Lower leg skin (tissue), 4 donors: ENCODE measurements at regions not wholly inside any gene's neighbourhood (a gene's known extent, or its start where the extent isn't known, plus 50 kb on each side); places are given as distances from the start of the nearest gene placed in this dataset.

Experiments used
- DNase-seq, 2 donors: peaks; one replicate each; pipeline ENCODE4 v3.0.0-alpha.2; 2019; ENCODE audit warnings: low spot score in 2 of 2
- H3K4me3 ChIP-seq: fragments of 200-600 bp; sonication (generic); 2 replicates; pipeline ENCODE4 v1.5.1; 2017; ENCODE audit warnings: mild to moderate bottlenecking, low read depth; ENCODE audit not compliant: poor library complexity, severe bottlenecking
- POLR2A ChIP-seq, 2 donors: fragments of 450-650 bp; IDR thresholded peaks; one replicate each; pipeline ENCODE4 v1.6.1; 2016 to 2017; ENCODE audit warnings: antibody characterized with exemption in 2 of 2, mild to moderate bottlenecking in 1 of 2, moderate library complexity in 1 of 2
- WGBS, 2 donors: methylation state at CpG; one replicate each; pipeline ENCODE4 v1.1.5; 2018; 5-methylcytosine and 5-hydroxymethylcytosine counted together
- intact Hi-C: fragments of 100-400 bp; cut with DNase I; formaldehyde crosslinking; loops from one replicate; pipeline ENCODE4 v1.15.0; 2023; ENCODE audit warnings: low total_unique reads
- TF ChIP-seq, protein P1 (sequence below), 3 donors: fragments of 450-650 bp; IDR thresholded peaks; one replicate each; pipeline ENCODE4 v1.5.1; 2016; ENCODE audit warnings: antibody characterized with exemption in 3 of 3, mild to moderate bottlenecking in 3 of 3, moderate library complexity in 2 of 3

DNA sequence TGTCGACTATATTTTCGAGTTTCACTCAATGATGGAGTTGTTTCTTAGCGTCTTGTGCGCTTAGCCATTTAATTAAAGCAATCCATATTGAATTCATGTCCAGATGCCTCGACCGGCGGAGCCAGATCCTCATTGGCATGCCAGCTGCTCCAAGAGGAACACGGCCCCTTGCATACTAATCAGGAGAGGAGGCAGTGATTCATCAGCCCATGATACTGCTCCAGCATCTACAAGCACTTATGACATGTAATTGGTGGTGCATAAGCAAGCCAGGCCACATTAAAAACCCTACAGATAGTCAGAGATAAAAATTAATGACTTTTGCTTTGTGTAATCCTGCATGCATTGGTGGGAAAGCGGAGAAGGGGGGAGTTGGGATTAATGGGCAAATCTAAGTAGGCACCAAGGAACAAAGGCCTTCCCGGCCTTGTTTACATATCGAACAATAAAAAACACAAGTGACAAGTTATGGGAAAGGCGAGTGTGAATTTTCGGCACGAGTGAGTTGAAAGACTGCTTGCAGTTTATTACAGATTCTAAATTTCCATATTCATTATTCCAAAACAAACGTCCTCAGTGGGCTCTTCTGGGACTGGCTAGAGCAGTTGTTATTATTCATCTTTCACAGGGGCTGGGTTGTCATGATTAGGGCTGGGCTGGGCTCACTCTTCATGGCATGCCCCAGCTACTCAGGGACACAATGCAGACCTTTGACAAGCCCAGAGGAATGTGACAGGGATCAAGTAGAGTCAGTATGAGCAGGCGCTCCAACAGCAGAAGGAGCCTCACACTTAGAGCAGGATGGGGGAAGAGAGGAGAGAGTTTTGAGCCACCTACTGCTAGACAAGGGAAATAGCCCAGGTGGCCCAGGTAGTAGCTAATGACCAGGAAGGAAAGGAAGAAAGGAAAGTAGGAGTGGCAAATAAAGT is 281.7 kb upstream of the ZFHX3 start:
- intact Hi-C loops: no loop called here
- DNase-seq: peak in 1 of 2 donors; percentile 49
- 70 to 83% methylated on average over 16 of the region's 16 CpGs for whole genome bisulfite sequencing, 2 donors
- no peak overlapping the region for H3K4me3 ChIP-seq
- no peak for TF ChIP-seq POLR2A (IDR thresholded peaks at IDR 0.05)

DNA sequence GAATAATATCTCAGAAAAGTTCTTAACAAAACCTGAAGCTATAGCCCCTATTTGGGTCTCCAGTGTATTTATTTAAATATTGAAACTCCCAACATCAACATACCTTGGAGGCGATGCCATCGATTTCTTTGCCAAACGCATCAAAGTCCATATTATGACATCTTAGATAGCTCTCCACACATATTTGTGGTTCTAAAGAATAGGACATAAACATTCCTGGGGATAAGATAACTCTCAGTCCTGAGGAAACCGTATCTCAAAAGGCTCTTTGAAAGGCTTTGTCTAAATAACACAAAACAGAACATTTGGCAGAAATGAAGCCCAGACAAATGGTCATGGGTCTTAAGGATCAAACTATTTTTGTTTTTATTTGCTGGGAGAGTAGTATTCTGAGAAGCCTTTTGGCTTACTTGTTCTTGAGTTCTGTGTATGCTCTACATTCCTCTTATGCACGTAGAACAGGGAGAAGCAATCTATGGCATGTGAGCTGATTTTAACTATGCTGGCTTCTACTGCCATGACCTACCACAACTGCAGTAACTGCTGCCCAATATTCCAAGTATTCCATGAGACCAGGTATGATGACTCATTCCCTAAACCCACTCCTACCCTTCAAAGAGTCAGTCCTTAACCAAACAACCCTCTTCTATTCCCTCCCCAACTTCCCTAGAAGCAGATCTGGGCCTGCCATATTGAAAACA is 279.0 kb upstream of the ZFHX3 start:
- WGBS, 2 donors: 66 to 81% methylated on average over 5 of the region's 5 CpGs
- TF ChIP-seq POLR2A (IDR thresholded peaks at IDR 0.05): no peak
- TF ChIP-seq, protein P1, sequence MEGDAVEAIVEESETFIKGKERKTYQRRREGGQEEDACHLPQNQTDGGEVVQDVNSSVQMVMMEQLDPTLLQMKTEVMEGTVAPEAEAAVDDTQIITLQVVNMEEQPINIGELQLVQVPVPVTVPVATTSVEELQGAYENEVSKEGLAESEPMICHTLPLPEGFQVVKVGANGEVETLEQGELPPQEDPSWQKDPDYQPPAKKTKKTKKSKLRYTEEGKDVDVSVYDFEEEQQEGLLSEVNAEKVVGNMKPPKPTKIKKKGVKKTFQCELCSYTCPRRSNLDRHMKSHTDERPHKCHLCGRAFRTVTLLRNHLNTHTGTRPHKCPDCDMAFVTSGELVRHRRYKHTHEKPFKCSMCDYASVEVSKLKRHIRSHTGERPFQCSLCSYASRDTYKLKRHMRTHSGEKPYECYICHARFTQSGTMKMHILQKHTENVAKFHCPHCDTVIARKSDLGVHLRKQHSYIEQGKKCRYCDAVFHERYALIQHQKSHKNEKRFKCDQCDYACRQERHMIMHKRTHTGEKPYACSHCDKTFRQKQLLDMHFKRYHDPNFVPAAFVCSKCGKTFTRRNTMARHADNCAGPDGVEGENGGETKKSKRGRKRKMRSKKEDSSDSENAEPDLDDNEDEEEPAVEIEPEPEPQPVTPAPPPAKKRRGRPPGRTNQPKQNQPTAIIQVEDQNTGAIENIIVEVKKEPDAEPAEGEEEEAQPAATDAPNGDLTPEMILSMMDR (IDR thresholded peaks at IDR 0.05): no peak
- no peak overlapping the region for H3K4me3 ChIP-seq
- DNase-seq: no peak
- intact Hi-C loops: no loop called here

DNA sequence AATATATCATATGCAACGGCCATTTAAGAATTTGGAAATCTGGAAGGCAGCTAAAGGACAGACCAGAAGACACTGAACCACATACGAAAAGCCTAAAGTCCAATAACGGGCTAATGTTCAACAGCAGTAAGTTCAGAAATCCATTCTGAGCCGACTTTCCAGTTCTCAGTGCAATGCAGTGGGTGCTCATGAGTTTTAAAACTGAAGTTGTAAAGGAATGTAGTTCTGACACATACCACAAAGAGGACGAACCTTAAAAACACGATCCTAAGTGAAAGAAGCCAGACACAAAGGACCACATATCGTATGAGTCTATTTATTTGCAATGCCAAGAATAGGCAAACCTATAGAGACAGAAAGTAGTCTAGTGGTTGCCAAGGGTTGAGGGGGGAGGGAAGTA is 278.3 kb upstream of the ZFHX3 start:
- WGBS, 2 donors: 83 to 89% methylated on average over 7 of the region's 7 CpGs
- no peak overlapping the region for H3K4me3 ChIP-seq
- intact Hi-C loops: no loop called here
- no peak for DNase-seq
- TF ChIP-seq POLR2A (IDR thresholded peaks at IDR 0.05): no peak
- TF ChIP-seq, protein P1 (IDR thresholded peaks at IDR 0.05): no peak

DNA sequence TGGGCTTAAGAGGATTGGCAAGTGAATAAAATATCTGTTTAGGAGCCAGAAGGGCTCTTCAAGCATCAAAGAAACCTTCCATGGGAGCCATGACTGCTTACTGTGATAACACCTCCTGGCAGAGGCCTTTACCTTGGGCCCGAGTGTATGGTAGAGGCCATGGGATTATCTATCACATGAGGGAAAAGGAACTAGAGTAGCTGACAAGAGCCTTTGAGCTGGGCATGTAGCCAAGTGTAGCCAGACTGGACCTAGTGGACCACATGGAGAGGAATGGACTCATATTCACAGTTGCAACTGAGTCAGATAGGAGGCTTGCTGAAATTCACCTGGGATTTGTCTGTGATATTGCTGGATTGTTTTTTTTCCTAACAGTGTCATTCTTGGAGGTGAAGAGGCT is 276.0 kb upstream of the ZFHX3 start:
- no peak overlapping the region for H3K4me3 ChIP-seq
- WGBS, 2 donors: 71 to 82% methylated on average over 1 of the region's 1 CpG
- intact Hi-C loops: no loop called here
- TF ChIP-seq POLR2A (IDR thresholded peaks at IDR 0.05): no peak
- TF ChIP-seq, protein P1 (IDR thresholded peaks at IDR 0.05): no peak
- DNase-seq: peak in 1 of 2 donors; percentile 23

DNA sequence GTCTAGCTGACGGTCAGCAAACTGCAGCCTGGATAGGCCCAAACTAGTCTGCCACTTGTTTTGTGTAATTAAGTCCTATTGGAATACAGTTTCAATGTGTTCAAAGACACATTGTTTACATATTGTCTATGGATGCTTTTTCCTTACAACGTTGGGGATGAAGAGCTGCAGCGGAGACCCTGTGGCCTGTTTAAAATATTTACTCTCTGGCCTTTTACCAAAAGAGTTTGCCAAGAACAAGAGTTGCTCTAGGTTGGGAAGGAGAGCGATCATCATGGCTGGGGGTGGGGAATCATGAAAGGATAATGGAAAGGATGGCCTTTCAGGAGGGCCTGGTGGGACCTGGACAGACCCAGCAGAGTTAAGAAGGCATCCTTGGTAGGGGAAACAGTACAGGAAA is 274.9 kb upstream of the ZFHX3 start:
- no peak overlapping the region for H3K4me3 ChIP-seq
- no peak for TF ChIP-seq POLR2A (IDR thresholded peaks at IDR 0.05)
- TF ChIP-seq, protein P1 (IDR thresholded peaks at IDR 0.05): no peak
- intact Hi-C loops: no loop called here
- DNase-seq: no peak
- WGBS, 2 donors: 79 to 80% methylated on average over 4 of the region's 4 CpGs

- WGBS, 2 donors: 66 to 68% methylated on average over 8 of the region's 8 CpGs
- no peak overlapping the region for H3K4me3 ChIP-seq
- TF ChIP-seq POLR2A (IDR thresholded peaks at IDR 0.05): no peak
- TF ChIP-seq, protein P1 (IDR thresholded peaks at IDR 0.05): no peak
- intact Hi-C loops: no loop called here
- DNase-seq: no peak
Observed at GRCh38 chr16:73321853-73322252, 273.9 kb upstream of the ZFHX3 start.
